RWPE1 (cell line): ENCODE measurements at regions not wholly inside any gene's neighbourhood (a gene's known extent, or its start where the extent isn't known, plus 50 kb on each side); places are given as distances from the start of the nearest gene placed in this dataset.

Experiments used
- CTCF ChIA-PET: fragments of 350-600 bp; sonication (Branson Sonifier 250); formaldehyde crosslinking; extraction: SDS; loops from one replicate; lab custom pipeline; 2021; lab: Yijun Ruan, JAX
- POLR2A ChIA-PET: fragments of 400-600 bp; formaldehyde crosslinking; extraction: SDS; loops from one replicate; lab custom pipeline; 2020; ENCODE audit warnings: antibody characterized with exemption; ENCODE audit not compliant: low non-redundant PET; lab: Yijun Ruan, JAX
- DNase-seq: peaks from one replicate; pipeline ENCODE4 v3.0.0; 2012; ENCODE audit warnings: low spot score
- H3K27ac ChIP-seq: fragments of 450-650 bp; 2 replicates; pipeline ENCODE4 v1.5.1; 2017
- TF ChIP-seq, protein P1 (sequence below): fragments of 450-650 bp; conservative IDR thresholded peaks from 2 replicates; pipeline ENCODE4 v1.5.1; 2017; ENCODE audit warnings: low read depth, mild to moderate bottlenecking

GRCh38 chr5:114038756-114039155 lies 323.1 kb upstream of the KCNN2 start:
- CTCF ChIA-PET: interaction anchor here (0.6 to 0.7 kb wide), 3 partner anchors 389 to 791 kb away, joined by 3 read pairs; no protein-coding TSS in a partner anchor
- no peak overlapping the region for H3K27ac ChIP-seq
- DNase-seq: no peak
- TF ChIP-seq, protein P1, sequence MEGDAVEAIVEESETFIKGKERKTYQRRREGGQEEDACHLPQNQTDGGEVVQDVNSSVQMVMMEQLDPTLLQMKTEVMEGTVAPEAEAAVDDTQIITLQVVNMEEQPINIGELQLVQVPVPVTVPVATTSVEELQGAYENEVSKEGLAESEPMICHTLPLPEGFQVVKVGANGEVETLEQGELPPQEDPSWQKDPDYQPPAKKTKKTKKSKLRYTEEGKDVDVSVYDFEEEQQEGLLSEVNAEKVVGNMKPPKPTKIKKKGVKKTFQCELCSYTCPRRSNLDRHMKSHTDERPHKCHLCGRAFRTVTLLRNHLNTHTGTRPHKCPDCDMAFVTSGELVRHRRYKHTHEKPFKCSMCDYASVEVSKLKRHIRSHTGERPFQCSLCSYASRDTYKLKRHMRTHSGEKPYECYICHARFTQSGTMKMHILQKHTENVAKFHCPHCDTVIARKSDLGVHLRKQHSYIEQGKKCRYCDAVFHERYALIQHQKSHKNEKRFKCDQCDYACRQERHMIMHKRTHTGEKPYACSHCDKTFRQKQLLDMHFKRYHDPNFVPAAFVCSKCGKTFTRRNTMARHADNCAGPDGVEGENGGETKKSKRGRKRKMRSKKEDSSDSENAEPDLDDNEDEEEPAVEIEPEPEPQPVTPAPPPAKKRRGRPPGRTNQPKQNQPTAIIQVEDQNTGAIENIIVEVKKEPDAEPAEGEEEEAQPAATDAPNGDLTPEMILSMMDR: no peak
- POLR2A ChIA-PET: no interaction called here

GRCh38 chr5:114050087-114050486 lies 311.8 kb upstream of the KCNN2 start:
- POLR2A ChIA-PET: no interaction called here
- TF ChIP-seq, protein P1: no peak
- CTCF ChIA-PET: no interaction called here
- DNase-seq: no peak
- H3K27ac ChIP-seq: no peak overlapping the region

DNA sequence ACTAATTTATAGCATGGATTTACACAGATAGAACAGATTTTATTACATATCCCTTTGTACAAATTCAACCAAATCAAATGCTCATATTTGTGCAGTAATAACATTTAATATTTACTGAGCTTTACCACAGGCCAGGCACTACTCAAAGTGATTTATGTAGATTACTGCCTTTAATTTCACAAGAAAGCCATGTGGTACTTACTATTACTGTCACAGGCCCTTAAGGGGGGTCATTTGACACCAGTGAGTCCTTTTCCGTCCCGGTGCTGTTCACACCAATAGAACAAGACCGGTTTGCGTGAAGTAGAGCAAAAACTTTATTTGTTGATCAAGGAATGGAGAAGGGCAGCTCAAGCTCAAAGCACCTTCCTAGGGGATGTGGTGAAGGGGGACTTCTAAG lies 308.5 kb upstream of the KCNN2 start:
- ChIA-PET CTCF (interaction anchor here (0.5 kb wide), 2 partner anchors 161 to 372 kb away, joined by 3 read pairs; no protein-coding TSS in a partner anchor), POLR2A (no interaction called here)
- no peak overlapping the region for H3K27ac ChIP-seq
- DNase-seq: no peak
- TF ChIP-seq, protein P1: no peak

DNA sequence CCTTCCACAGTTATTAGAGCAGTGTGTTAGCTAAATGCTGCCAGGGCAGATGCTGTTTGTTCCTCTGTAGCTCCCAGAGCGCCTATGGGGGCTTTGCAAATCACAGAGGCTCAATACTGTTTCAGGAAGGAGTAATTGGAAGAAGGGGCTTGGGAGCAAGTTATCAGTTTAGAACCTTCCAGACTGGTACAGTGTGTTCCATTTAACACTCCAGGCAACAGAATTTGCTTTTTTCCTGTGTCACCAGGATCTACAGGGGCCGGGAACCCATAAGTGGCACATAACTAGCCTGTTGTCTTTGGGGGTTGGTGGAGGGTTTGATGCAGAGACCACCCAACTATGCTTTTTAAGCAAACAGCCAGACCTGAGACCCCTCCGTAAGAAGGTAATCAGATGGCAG lies 307.3 kb upstream of the KCNN2 start:
- CTCF ChIA-PET: no interaction called here
- no peak overlapping the region for H3K27ac ChIP-seq
- POLR2A ChIA-PET: no interaction called here
- no peak for DNase-seq
- TF ChIP-seq, protein P1: no peak

DNA sequence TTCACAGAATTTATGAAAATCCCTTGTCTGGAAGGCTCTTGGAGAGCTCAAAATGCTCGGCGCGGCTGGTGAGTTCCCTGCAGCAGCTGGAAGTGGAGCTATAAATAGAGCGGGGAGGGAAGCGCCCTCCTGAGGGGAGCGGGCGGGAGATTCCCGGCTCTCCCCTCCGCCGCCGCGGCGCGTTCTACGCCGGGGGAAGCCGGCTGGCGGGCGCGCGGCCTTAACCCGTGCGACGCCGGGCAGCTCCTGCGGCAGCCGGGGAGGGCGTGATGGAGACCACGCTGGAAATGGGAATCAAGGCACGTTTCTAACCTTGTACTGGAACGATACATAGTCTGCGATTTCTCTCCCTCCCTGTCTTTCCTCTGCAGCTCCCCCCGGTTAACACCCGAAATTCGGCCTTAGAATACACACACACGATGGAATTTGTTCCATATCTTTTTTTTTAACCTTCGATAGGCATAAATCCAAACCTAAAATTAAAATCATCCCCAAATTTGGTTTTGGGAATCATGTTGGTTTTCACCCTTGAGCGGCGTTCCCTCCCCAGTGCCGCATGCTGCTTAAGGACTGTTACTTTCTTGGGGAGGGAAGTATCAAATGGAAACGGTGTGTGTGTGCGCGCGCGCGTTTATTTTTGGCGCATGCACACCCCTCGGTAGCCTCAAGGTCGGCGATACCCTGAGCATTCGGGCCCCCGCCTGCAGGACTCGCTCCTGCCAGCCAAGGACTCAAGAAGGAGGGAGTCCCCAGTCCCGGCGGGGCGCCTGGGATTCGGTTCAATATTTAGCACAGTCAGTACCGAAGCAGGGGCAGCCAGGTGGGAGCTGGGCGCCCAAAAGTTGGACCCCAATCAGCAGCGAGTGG lies 306.3 kb upstream of the KCNN2 start:
- ChIA-PET POLR2A (no interaction called here), CTCF (interaction anchor here (0.6 to 0.7 kb wide), 2 partner anchors 203 to 237 kb away, joined by 3 read pairs; no protein-coding TSS in a partner anchor)
- DNase-seq: no peak
- TF ChIP-seq, protein P1: no peak
- H3K27ac ChIP-seq: no peak overlapping the region

DNA sequence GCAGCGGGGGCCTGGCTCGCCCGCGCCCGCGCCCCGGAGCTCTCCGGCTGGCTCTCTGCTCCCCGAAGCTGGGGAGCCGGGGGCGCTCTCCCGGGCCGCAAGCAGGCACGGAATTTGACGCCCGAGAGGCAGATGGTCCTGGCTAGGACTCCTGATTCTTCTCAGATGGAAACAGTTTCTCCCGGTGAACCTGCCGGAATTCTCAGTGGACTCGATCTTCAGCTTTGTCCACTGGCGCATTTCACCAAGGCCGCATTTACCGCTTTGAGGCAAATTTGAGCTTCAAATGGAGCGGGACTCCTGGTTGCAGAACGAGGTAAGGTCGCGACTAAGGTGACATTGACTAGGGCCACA lies 305.7 kb upstream of the KCNN2 start:
- H3K27ac ChIP-seq: no peak overlapping the region
- ChIA-PET CTCF (no interaction called here), POLR2A (no interaction called here)
- no peak for DNase-seq
- TF ChIP-seq, protein P1: no peak
